ENCODE measurements at regions not wholly inside any gene's neighbourhood (a gene's known extent, or its start where the extent isn't known, plus 50 kb on each side); places are given as distances from the start of the nearest gene placed in this dataset.

DNA sequence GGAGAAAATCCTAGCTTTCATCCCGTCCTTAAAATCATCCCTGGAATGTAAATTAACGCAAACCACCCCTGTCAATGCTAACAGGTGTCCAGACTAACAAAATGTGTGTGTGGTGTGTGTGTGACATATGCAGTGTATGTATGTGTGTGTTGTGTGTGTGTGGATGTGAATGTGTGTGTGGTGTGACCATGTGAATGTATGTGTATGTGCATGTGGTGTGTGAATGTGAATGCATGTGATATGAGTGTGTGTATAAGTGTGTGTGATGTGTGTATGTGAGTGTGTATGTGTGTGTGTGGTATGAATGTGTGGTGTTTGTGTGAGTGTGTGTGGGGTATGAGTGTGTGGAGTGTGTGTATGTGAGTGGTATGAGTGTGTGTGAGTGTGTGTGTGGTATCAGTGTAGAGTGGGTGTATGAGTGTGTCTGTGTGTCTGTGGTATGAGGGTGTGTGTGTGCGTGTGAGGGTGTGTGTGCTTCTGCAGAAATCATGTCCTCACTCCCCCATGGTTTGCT, 190.8 kb downstream of the TEX29 start:
- ATAC-seq (no peak), DNase-seq (no peak)
- no peaks in the 10 kb centered on the region for H3K4me1 ChIP-seq
- H3K4me3 ChIP-seq, result no peak overlapping the region
- no peaks in the 10 kb centered on the region for H3K27me3 ChIP-seq
- 55 to 67% methylated on average over 3 of the region's 3 CpGs for WGBS, 2 donors
- H3K36me3 ChIP-seq (replicated peaks in 1 of 2; ENCODE audit: insufficient read depth in 1 of 2, low read depth in 2 of 2), result no peaks in the 10 kb centered on the region
- TF ChIP-seq, protein P1, sequence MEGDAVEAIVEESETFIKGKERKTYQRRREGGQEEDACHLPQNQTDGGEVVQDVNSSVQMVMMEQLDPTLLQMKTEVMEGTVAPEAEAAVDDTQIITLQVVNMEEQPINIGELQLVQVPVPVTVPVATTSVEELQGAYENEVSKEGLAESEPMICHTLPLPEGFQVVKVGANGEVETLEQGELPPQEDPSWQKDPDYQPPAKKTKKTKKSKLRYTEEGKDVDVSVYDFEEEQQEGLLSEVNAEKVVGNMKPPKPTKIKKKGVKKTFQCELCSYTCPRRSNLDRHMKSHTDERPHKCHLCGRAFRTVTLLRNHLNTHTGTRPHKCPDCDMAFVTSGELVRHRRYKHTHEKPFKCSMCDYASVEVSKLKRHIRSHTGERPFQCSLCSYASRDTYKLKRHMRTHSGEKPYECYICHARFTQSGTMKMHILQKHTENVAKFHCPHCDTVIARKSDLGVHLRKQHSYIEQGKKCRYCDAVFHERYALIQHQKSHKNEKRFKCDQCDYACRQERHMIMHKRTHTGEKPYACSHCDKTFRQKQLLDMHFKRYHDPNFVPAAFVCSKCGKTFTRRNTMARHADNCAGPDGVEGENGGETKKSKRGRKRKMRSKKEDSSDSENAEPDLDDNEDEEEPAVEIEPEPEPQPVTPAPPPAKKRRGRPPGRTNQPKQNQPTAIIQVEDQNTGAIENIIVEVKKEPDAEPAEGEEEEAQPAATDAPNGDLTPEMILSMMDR (IDR thresholded peaks at IDR 0.05), result no peak
- no peak for TF ChIP-seq POLR2A (IDR thresholded peaks at IDR 0.05)
- intact Hi-C loops (cut with DNase I), result no loop called here
- no peak overlapping the region for H3K27ac ChIP-seq
- no peaks in the 10 kb centered on the region for H3K9me3 ChIP-seq

- H3K27ac ChIP-seq, result no peak overlapping the region
- no peak overlapping the region for H3K4me3 ChIP-seq
- no peak for TF ChIP-seq POLR2A (IDR thresholded peaks at IDR 0.05)
- TF ChIP-seq, protein P1 (IDR thresholded peaks at IDR 0.05), result no peak
- WGBS, 2 donors, result 72 to 81% methylated on average over 24 to 29 of the region's 29 CpGs
- H3K27me3 ChIP-seq, result no peaks in the 10 kb centered on the region
- intact Hi-C loops (cut with DNase I), result no loop called here
- H3K9me3 ChIP-seq, result no peaks in the 10 kb centered on the region
- ATAC-seq (no peak), DNase-seq (no peak)
- H3K4me1 ChIP-seq, result no peaks in the 10 kb centered on the region
- H3K36me3 ChIP-seq (replicated peaks in 1 of 2; ENCODE audit: insufficient read depth in 1 of 2, low read depth in 2 of 2), result no peaks in the 10 kb centered on the region
Measured at GRCh38 chr13:111511805-111512504, 191.5 kb downstream of the TEX29 start.

GRCh38 chr13:111512707-111513106, 192.3 kb downstream of the TEX29 start:
- no peaks in the 10 kb centered on the region for H3K27me3 ChIP-seq
- H3K36me3 ChIP-seq (replicated peaks in 1 of 2; ENCODE audit: insufficient read depth in 1 of 2, low read depth in 2 of 2), result no peaks in the 10 kb centered on the region
- no peaks in the 10 kb centered on the region for H3K9me3 ChIP-seq
- H3K4me3 ChIP-seq, result no peak overlapping the region
- intact Hi-C loops (cut with DNase I), result no loop called here
- no peaks in the 10 kb centered on the region for H3K4me1 ChIP-seq
- 68 to 85% methylated on average over 4 to 13 of the region's 13 CpGs for WGBS, 2 donors
- ATAC-seq (no peak), DNase-seq (no peak)
- H3K27ac ChIP-seq, result no peak overlapping the region
- TF ChIP-seq, protein P1 (IDR thresholded peaks at IDR 0.05), result no peak
- TF ChIP-seq POLR2A (IDR thresholded peaks at IDR 0.05), result no peak

DNA sequence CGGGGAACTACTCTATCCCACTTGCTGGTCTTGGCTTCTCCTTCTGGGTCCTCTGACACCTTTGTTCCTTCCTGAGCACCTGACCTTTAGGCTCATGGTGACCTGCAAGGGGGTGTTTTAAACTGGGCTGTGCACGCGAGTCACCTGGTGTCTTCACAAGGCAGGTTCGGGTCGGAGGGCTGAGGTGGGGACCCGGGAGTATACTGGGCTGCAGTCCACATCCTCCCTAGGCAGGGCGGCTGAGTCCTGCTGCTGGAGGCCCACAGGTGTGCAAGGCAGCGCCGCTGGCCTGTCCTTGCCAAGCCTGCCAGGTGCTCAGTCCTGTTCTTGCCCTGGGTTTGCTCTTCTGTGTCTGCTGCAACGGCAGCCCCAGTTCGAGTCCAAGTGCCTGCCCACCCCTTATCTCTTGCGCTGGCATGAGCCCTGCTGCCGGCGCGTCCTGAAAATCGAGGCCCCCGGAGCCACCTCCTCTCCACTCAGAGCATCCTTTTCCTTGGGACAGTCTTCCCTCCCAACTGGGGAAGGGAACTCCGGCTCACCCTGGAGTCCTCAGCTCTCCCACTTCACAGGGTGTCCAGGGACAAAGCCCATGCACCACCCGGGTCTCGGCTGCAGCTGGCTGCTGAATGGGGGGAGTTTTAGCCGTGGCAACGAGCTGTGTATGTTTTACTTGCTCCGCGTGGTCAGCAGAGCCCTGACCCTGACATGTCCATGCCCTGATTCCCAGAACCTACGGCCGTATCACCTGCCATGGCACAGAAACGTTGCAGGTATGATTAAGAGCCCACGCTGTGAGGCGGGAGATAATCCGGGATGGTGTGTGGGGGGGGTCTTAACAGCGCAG, 193.5 kb downstream of the TEX29 start:
- 55 to 60% methylated on average over 22 to 29 of the region's 31 CpGs for WGBS, 2 donors
- ATAC-seq (no peak), DNase-seq (no peak)
- Histone ChIP-seq H3K36me3 (replicated peaks in 1 of 2; ENCODE audit: insufficient read depth in 1 of 2, low read depth in 2 of 2) (no peaks in the 10 kb centered on the region), H3K4me3 (no peak overlapping the region), H3K27me3 (no peaks in the 10 kb centered on the region), H3K9me3 (no peaks in the 10 kb centered on the region), H3K27ac (no peak overlapping the region), H3K4me1 (no peaks in the 10 kb centered on the region)
- intact Hi-C loops (cut with DNase I), result no loop called here
- TF ChIP-seq, protein P1 (IDR thresholded peaks at IDR 0.05), result no peak
- no peak for TF ChIP-seq POLR2A (IDR thresholded peaks at IDR 0.05)

All from body of pancreas (tissue), 4 donors.